HG03521 (cell line): ENCODE measurements at regions not wholly inside any gene's neighbourhood (a gene's known extent, or its start where the extent isn't known, plus 50 kb on each side); places are given as distances from the start of the nearest gene placed in this dataset.
"Not testable (repeated sequence)": the region's sequence is repeated elsewhere in the genome, so short reads cannot be mapped to it uniquely, and the experiment has no call there.

ENCODE experiments used
- ATAC-seq: cut with Tn5 transposase; IDR thresholded peaks from one replicate; pipeline ENCODE4 v1.9.1; 2021; ENCODE audit warnings: mild to moderate bottlenecking, moderate library complexity; ENCODE audit not compliant: unreplicated experiment

DNA sequence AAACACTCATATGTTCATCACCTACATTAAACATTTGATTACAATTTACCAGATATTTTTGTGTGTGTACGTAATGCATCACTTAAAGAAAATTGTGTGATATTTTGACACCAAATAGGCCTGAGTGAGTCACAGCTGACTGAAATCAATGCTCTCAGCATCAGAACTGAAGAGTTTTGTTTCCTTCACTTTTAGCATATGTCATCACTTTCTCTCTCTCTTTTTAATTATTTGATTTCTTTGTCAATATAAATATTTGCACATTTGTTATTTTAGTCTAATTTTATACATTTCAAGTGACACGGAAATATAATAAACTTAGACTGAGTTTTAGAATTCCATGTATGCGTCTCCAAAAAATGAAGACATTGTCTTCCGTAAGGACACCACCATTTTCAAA, 545.3 kb downstream of the PTPRC start:
- ATAC-seq, result no peak

- no peak for ATAC-seq
These were observed 556.0 kb downstream of the PTPRC start for GRCh38 chr1:199194862-199195261.

DNA sequence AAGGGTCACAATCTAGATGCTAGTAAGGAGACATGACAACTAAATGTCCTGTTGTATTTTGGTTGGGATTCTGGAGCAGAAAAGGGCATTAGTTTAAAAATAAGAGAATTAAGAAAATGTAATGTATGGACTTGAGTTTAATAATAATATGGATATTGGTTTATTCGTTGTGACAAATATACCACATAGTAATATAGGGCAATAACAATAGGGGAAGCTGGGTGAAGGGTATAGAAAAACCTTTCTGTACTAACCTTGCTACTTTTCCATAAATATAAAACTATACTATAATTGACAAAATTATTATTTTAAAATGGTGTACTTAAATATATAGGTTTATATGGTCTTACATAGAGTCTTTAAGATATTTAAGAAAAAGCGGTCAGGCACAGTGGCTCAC, 558.9 kb downstream of the PTPRC start:
- no peak for ATAC-seq

GRCh38 chr1:199202331-199202730, 563.5 kb downstream of the PTPRC start:
- no peak for ATAC-seq

DNA sequence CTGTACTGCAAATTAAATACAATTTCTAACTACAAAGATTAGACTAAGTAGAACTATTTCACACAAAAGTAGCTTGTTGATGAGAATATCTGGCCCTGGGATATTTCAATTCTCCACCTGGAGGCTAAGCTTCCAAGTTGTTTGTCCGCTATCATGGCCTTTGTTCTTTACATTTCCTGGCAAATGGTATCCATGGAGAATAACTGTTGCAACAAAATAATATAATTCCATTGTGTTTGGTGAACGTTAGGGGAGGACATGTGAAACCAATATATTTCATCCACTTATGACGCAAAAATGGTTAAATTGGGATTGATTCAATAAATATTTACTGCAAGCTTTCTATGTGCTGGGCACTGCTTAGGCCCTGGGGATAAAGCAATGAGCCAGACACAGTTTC, 565.4 kb downstream of the PTPRC start:
- no peak for ATAC-seq

DNA sequence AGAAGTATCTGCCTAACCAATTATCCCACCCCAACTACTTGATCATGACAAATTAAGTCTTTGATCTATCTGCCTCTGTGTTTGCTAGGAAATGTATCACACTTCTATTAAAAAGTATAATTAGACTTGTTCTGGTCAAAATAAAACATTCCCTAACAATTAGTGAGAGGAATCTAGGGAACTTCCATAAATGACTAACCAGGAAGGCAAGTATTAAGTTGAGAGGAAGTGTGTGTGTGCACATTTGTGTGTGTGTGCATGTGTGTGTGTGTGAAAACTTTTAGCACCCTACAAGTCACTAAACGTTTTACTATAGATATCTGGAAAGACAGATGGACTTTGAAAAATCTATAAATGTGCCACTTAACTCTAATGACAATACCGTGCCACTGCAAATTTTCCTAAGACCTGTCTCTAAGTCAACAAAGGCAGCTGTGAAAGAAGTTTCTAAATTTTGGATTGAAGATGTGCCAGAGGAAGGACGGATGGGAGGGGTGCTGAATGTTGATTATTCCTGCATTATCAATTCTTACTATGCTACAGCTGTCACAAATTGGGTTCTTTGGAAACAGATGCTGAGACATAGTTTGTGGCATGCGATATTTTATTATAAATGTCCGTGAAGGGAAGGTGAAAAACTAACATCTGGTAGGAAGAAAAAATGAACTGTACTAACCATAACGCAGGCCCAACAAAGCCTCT, 567.1 kb downstream of the PTPRC start:
- ATAC-seq, result no peak

DNA sequence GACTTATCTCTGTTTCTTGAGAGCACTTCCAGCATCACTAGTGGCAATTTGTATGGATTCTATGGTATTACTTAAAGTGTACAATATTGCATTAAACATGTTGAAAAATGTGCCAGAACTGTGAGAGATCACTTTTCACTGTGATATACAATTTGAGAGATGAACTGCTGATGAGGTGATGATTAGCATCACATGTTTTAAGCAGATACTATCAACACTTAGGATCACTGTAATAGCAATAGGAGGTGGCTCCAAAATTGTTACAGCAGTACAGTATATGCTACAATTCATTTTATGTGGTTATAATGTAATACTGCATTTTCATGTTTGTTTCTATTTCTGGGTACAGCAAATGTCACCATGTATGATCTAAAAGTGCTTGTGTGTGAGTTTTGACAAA, 570.0 kb downstream of the PTPRC start:
- ATAC-seq, result no peak

DNA sequence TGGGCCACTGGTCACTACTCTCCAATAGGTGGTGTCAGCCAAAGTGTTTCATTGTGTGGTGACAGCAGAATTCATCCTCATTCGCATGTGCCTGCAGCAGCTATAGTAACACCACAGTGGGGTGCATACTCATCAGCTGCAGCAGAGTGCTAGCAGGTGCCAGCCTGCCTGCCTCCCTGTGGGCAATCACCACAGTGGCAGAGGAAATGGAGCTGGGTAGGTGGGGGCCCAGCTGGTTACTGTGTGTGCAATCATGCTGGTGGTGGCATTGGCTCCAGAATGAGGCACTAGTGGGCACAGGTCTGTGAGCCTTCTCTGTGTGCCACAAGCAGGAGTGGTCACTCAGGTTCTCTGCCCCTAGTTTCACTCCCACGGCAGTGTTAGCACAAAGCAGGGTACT, 579.2 kb downstream of the PTPRC start:
- ATAC-seq, result no peak

- no peak for ATAC-seq
These were observed 579.7 kb downstream of the PTPRC start for GRCh38 chr1:199218533-199218932.

GRCh38 chr1:199220031-199220430, 581.2 kb downstream of the PTPRC start:
- ATAC-seq, result no peak

- no peak for ATAC-seq
These were observed 582.7 kb downstream of the PTPRC start for GRCh38 chr1:199221371-199222150.

- no peak for ATAC-seq
These were observed 585.1 kb downstream of the PTPRC start for GRCh38 chr1:199223936-199224335.

GRCh38 chr1:199226163-199226562, 587.3 kb downstream of the PTPRC start:
- peak; percentile 64 for ATAC-seq

DNA sequence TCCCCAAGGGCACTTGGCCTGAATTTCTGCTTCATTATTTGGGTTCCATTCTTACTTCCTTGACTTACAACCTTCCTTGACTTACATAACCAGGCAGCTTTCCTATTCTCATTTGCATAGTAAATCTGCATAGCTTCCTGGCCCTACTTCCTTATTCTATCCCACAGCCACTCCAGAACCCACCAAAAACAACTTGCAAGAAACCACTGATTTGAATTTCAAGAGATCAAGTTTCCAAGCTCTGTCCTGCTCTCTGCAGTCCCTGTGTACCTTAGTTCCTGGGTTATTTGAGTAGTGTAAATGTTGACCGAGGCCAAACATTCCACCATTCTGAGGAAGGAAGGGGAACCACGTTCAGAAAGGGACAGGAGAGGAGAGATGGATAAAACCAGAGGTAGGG, 603.3 kb downstream of the PTPRC start:
- no peak for ATAC-seq

- no peak for ATAC-seq
These were observed 603.8 kb downstream of the PTPRC start for GRCh38 chr1:199242601-199243000.

DNA sequence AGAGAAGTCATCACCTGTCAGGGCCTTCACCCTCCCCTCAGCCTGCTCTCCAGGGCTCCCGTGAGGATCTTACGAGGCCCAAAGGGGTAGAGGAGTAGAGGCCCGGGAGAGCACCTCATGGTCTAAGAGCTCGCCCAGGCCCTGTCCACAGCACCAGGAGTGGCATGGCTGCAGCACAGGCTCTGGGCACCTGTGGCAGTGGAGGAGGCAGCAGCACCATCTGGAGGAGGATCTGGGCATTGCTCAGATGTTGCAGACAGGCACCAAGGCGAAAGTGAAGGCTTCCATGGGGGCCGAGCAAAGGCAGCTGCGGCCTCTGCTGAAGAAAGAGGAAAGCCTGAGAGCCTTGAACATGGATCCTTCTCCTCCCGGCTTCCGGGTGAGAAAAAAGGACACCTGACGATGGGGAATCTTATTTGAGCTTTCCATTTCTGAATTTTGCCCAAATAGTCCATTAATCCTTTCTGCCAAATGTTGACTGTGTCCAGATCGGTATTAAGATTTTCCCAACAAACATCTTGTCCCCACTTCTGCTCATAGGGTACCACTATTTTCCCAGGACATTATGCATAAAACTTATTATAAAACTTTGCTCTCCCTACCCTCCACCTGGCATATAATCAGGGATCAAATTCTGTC, 604.7 kb downstream of the PTPRC start:
- ATAC-seq, result peak; percentile 99

DNA sequence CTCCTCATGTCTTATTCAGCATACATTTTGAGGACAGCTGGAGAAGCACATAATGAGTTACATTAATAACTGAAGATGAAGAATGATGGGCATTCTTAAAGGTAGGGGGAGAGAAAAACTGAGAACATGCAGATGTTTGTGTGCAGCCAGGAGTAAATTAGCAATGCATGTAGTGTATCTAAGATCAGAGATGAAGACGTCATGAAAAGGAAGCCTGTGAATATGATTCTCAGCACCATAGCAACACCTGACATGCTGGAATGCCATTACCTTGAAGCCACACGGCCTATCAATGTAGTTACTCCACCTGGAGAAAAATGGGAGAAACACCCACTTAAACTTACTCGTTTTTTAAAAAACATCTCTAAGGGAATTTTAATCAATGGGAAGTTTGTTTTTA, 607.1 kb downstream of the PTPRC start:
- no peak for ATAC-seq

DNA sequence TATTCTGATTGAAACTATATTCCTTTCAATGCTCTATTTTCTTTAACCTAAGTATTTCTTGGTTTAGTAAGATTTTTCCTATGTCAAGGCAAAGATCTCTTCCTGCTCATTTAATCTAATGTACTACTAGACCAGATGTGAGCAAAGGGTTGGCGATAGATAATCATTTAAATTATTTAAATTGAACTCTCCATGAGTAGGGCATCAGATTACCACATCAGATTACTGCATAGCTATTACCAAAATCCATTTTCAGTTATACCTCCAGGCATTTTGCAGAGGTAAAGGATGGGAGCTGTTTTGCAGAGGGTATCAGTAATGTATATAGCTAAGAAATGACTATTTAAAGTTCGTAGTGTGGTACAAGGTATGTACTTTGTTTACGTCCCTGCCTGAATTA, 607.9 kb downstream of the PTPRC start:
- no peak for ATAC-seq

- ATAC-seq, result no peak
These were observed 609.1 kb downstream of the PTPRC start for GRCh38 chr1:199247891-199248290.

DNA sequence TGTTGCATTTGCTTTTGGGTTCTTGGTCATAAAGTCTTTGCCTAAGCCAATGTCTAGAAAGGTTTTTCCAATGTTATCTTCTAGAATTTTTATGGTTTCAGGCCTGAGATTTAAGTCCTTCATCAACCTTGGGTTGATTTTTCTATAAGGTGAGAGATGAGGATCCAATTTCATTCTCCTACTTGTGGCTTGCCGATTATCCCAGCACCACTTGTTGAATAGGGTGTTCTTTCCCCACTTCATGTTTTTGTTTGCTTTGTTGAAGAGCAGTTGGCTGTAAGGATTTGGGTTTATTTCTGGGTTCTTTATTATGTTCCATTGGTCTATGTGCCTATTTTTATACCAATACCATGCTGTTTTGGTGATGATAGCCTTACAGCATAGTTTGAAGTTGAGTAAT, 615.2 kb downstream of the PTPRC start:
- not testable (repeated sequence) for ATAC-seq

- ATAC-seq, result no peak
These were observed 622.5 kb downstream of the PTPRC start for GRCh38 chr1:199261328-199261727.

DNA sequence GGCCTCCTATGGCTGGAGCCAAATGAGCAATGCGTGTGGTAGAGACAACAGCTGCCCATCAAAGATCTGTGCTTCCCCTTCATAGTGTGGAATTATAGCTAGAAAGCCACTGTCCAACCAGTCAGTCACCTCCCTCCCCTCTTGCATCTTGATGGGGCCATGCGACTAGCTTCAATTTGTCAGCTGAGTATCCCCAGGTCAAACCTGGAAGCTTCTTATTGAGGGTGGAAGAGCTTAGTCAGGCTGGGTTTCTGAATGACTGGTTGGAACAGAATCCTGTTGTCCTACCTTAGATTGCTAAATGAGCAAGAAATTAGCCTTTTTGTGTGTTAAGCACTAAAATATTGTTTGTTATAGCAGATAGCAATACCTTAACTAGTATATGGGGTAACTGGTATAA, 625.4 kb downstream of the PTPRC start:
- ATAC-seq, result no peak
